GM19463 (cell line): ENCODE measurements at regions not wholly inside any gene's neighbourhood (a gene's known extent, or its start where the extent isn't known, plus 50 kb on each side); places are given as distances from the start of the nearest gene placed in this dataset.
"Not testable (repeated sequence)": the region's sequence is repeated elsewhere in the genome, so short reads cannot be mapped to it uniquely, and the experiment has no call there.

ENCODE experiments used
- ATAC-seq: cut with Tn5 transposase; IDR thresholded peaks from one replicate; pipeline ENCODE4 v1.9.1; 2021; ENCODE audit warnings: mild to moderate bottlenecking, moderate library complexity; ENCODE audit not compliant: unreplicated experiment

- no peak for ATAC-seq
Measured at GRCh38 chr22:35178446-35178845, 78.8 kb upstream of the HMGXB4 start.

- ATAC-seq: no peak
Measured at GRCh38 chr22:35183917-35184316, 73.4 kb upstream of the HMGXB4 start.

DNA sequence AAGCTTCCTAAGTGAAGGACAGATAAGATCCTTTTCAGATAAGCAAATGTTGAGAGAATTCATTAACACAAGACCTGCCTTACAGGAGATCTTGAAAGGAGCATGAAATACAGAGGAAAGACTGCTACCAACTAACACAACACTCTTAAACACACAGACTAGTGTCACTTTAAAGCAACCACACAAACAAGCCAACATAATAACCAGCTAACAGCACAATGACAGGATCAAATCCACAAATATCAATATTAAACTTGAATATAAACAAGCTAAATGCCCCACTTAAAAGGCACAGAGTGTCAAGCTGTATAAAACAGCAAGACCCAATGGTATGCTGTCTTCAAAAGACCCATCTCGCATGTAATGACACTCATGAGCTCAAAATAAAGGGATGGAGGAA is 70.8 kb upstream of the HMGXB4 start:
- no peak for ATAC-seq

- ATAC-seq: not testable (repeated sequence)
Measured at GRCh38 chr22:35188930-35189329, 68.4 kb upstream of the HMGXB4 start.

DNA sequence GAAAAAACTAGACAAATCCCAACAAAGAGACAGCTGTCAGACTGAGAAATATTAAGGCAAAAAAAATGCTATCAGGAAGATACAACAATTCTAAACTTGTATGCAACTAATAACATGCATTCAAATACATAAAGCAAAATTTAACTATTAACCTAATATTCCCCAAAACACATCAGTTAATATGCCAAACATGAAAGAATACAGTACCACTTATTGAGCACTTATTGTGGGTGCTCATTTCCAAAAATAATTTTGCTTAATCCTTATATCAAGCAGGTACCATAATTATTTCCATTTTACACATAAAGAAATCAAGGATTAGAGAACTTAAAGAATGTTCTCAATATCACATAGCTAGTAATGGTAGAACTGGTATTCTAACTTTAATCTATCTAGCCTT is 67.7 kb upstream of the HMGXB4 start:
- ATAC-seq: no peak

- ATAC-seq: no peak
Measured at GRCh38 chr22:35191412-35191811, 65.9 kb upstream of the HMGXB4 start.

GRCh38 chr22:35192129-35192918 is 65.0 kb upstream of the HMGXB4 start:
- no peak for ATAC-seq

DNA sequence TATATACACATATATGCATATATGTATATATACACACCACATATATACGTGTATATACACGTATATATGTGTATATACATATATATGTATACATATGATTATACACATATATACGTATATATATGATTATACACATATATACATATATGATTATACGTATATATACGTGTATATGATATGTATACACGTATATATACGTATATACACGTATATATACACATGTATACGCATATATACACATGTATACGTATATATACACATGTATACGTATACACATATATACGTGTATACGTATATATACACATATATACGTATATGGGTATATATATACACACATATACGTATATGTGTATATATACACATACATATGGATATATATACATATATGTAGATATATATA is 62.1 kb upstream of the HMGXB4 start:
- no peak for ATAC-seq

- no peak for ATAC-seq
Measured at GRCh38 chr22:35195821-35196220, 61.5 kb upstream of the HMGXB4 start.

DNA sequence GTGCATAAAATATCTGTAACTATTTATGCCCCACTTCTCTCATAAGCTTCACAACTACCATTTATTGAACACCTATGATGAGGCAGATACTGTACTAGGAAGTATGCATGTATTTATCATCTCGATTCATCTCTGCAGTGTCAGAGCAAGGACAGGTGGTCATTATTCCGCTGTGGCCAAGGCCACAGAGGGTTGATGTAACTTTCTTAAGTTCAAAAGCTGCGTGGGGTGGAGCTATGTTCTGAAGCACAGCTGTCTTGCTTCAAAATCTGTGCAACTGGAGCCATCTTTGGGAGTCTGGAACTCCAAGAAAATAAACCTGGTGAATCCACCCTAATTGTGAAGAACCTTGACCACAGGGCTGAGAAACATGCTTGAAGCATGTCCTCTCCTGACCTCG is 60.2 kb upstream of the HMGXB4 start:
- ATAC-seq: no peak

DNA sequence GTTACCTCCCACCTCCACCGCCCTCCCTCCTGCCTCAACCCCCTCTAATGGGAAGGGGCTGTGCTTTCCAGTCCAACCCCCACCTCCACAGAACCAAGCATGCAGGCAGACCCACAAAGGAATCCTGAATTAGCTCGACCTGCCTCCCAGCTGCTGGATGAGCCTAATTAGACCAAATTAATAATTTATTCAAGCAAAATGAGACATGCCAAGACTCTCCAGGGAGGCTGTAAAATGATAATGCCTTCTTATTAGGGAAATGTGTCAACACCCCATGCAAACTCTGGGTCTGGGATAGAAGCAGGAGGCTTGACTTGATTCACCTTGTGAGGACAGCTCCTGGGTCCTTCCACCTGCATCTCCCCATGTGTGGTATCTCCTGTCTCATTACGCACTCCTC is 59.4 kb upstream of the HMGXB4 start:
- ATAC-seq: no peak

GRCh38 chr22:35198738-35199137 is 58.6 kb upstream of the HMGXB4 start:
- ATAC-seq: no peak

DNA sequence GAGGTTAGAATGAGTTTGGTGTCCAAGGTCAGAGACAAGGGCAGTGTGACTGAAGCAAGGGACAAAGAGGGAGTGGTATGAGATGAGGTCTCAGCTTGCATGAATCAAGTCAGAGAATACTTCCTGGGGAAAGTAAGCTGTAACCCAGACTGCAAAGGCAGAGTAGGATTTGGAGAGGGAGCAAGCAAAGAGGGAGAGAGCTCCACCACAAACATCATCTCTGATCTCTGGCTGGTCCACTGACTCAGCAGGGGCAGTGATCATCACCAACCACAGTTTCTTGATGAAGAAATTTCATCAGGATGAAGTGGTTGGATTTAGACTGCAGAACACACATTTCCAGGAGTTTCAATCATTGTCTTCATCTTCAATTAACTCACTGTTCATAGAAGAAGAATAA is 54.9 kb upstream of the HMGXB4 start:
- no peak for ATAC-seq

DNA sequence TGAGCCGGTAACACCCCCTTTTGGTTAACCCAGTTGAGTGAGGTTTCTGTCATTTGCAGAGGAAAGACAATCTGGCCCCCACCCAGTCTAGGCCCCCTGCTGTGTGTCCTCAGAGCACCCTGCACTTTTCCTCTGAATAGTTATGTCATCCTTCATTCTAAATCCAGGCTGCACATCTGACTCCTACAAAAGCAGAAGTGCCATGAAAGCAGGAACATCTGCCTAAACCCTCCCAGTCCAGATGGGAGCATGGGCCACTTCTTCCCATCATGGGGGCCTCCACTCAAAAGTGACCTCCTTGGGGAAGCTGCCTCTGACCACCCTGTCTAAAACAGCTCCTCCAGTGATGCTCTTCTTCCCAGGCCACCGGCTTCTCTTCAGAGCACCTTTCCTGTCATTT is 53.7 kb upstream of the HMGXB4 start:
- no peak for ATAC-seq

DNA sequence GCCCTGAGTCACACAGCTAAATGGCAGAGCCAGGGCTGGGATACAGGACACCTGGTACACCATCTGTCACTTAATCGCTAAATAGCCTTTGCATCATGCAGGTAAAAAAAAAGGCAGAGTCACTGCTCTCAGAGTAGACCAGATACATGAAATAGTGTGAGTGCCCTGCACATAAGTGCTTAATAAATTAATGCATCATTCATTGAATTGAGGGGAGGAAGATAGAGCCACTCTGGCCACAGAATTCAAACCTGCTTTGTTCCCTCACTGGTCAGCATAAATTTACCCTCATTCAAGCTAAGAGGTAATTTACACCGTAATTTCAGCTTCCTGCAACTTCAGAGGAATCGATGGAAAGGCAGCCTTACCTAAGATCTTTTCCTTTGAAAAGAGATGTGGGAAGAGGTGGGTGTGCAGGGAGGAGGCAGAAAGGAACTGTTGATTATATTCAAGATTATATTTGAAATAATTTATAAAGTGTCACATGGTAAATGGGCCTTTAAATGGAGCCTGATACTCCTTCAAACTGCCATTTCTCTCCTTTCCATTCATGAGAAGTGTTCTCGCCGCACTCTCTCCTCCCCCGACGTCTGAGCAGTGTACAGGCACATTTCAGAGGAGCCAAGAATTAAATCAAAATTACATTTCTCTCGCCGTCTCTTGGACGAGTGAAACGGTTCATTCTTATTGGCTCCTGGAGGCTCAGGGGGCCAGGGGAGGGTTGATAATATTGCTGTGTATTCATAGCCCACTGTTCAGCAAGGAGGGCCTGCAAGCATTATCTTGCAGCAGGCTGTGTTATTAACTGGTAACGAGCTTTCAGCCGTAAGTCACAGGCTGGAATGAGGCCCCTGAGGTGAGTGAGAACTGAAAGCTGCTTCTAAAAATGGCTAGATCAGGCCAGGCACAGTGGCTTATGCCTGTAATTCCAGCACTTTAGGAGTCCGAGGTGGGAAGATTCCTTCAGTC is 52.2 kb upstream of the HMGXB4 start:
- no peak for ATAC-seq

- ATAC-seq: no peak
Measured at GRCh38 chr22:35205961-35206360, 51.3 kb upstream of the HMGXB4 start.

GRCh38 chr22:35206889-35207288 is 50.4 kb upstream of the HMGXB4 start:
- ATAC-seq: no peak
